Esophagus muscularis mucosa (tissue), 3 donors: ENCODE measurements at regions not wholly inside any gene's neighbourhood (a gene's known extent, or its start where the extent isn't known, plus 50 kb on each side); places are given as distances from the start of the nearest gene placed in this dataset.

Source experiments
- POLR2AphosphoS5 ChIP-seq, 2 donors: sonication (generic); formaldehyde crosslinking; IDR thresholded peaks; one replicate each; pipeline ENCODE4 v1.6.1; 2017; ENCODE audit warnings: antibody characterized with exemption in 2 of 2
- TF ChIP-seq, protein P1 (sequence below), 3 experiments: fragments of 200-600 bp in 2 of 3; fragments of 450-650 bp in 1 of 3; sonication (generic) in 2 of 3; IDR thresholded peaks; one replicate each; pipeline ENCODE4 v1.5.1; 2017 to 2019; ENCODE audit warnings: antibody characterized with exemption in 3 of 3, mild to moderate bottlenecking in 2 of 3, moderate library complexity in 1 of 3

DNA sequence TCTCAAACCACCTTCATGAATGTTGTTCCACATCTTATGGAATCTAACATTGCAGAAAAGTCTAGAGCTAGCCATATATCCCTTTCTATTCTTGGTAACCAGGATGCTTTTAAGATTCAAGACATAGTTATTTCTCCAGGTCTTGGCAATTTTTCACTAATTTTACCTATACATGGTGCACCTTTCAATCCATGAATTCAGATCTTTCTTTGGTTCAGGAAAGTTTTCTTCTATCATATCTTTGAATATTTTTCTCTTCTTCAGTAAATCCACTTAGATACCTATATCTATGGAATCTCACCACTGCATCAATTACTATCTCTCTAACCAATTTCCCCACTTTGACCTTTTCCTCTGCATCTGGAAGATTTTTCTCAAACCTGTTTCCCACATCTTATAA lies 77.4 kb downstream of the PRLHR start:
- TF ChIP-seq, protein P1, sequence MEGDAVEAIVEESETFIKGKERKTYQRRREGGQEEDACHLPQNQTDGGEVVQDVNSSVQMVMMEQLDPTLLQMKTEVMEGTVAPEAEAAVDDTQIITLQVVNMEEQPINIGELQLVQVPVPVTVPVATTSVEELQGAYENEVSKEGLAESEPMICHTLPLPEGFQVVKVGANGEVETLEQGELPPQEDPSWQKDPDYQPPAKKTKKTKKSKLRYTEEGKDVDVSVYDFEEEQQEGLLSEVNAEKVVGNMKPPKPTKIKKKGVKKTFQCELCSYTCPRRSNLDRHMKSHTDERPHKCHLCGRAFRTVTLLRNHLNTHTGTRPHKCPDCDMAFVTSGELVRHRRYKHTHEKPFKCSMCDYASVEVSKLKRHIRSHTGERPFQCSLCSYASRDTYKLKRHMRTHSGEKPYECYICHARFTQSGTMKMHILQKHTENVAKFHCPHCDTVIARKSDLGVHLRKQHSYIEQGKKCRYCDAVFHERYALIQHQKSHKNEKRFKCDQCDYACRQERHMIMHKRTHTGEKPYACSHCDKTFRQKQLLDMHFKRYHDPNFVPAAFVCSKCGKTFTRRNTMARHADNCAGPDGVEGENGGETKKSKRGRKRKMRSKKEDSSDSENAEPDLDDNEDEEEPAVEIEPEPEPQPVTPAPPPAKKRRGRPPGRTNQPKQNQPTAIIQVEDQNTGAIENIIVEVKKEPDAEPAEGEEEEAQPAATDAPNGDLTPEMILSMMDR (IDR thresholded peaks at IDR 0.05), result no peak
- TF ChIP-seq POLR2AphosphoS5 (IDR thresholded peaks at IDR 0.05), result no peak
